ENCODE measurements at regions not wholly inside any gene's neighbourhood (a gene's known extent, or its start where the extent isn't known, plus 50 kb on each side); places are given as distances from the start of the nearest gene placed in this dataset.

- no peak overlapping the region for H3K4me3 ChIP-seq (replicated peaks; ENCODE audit: low read depth, low read length)
- no peak for TF ChIP-seq CTCF (IDR thresholded peaks at IDR 0.05; ENCODE audit: low read length, missing control alignments)
- DNase-seq (ENCODE audit: low read depth): peak; percentile 59
Observed at GRCh38 chr10:44051584-44052385, 333.1 kb downstream of the CXCL12 start.

- DNase-seq (ENCODE audit: low read depth): no peak
- no peak overlapping the region for H3K4me3 ChIP-seq (replicated peaks; ENCODE audit: low read depth, low read length)
- TF ChIP-seq CTCF (IDR thresholded peaks at IDR 0.05; ENCODE audit: low read length, missing control alignments): no peak
Observed at GRCh38 chr10:44051091-44051490, 333.8 kb downstream of the CXCL12 start.

GRCh38 chr10:44049301-44050015, 335.4 kb downstream of the CXCL12 start:
- no peak overlapping the region for H3K4me3 ChIP-seq (replicated peaks; ENCODE audit: low read depth, low read length)
- DNase-seq (ENCODE audit: low read depth): no peak
- TF ChIP-seq CTCF (IDR thresholded peaks at IDR 0.05; ENCODE audit: low read length, missing control alignments): no peak

GRCh38 chr10:44047361-44047760, 337.5 kb downstream of the CXCL12 start:
- no peak overlapping the region for H3K4me3 ChIP-seq (replicated peaks; ENCODE audit: low read depth, low read length)
- no peak for DNase-seq (ENCODE audit: low read depth)
- no peak for TF ChIP-seq CTCF (IDR thresholded peaks at IDR 0.05; ENCODE audit: low read length, missing control alignments)

GRCh38 chr10:44046605-44047004, 338.3 kb downstream of the CXCL12 start:
- TF ChIP-seq CTCF (IDR thresholded peaks at IDR 0.05; ENCODE audit: low read length, missing control alignments): no peak
- no peak for DNase-seq (ENCODE audit: low read depth)
- H3K4me3 ChIP-seq (replicated peaks; ENCODE audit: low read depth, low read length): no peak overlapping the region

GRCh38 chr10:44045020-44045419, 339.9 kb downstream of the CXCL12 start:
- no peak overlapping the region for H3K4me3 ChIP-seq (replicated peaks; ENCODE audit: low read depth, low read length)
- DNase-seq (ENCODE audit: low read depth): no peak
- no peak for TF ChIP-seq CTCF (IDR thresholded peaks at IDR 0.05; ENCODE audit: low read length, missing control alignments)

Measured in fibroblast of pulmonary artery (primary cell).